ENCODE measurements at regions not wholly inside any gene's neighbourhood (a gene's known extent, or its start where the extent isn't known, plus 50 kb on each side); places are given as distances from the start of the nearest gene placed in this dataset.

- TF ChIP-seq ZNF510 (CRISPR knock-in tag; IDR thresholded peaks at IDR 0.05; ENCODE audit: low read depth) (no peak), ZNF800 (CRISPR knock-in tag; IDR thresholded peaks at IDR 0.05) (no peak)
- Histone ChIP-seq H3K79me2 (ENCODE audit: insufficient read depth, low read length) (no peaks in the 10 kb centered on the region), H4K20me1 (ENCODE audit: insufficient read depth, low read length) (no peaks in the 10 kb centered on the region), H3K27ac (ENCODE audit: extremely low read length, insufficient read depth, low read length) (no peak overlapping the region), H3K27me3 (ENCODE audit: control insufficient read depth in 1 of 2, insufficient read depth in 2 of 2, low read length in 2 of 2) (peaks cover 0 to 6% of the 10 kb centered on the region in 2 experiments; a peak in 1 of 5 replicates), H3K9ac (ENCODE audit: insufficient read depth, low read depth, low read length) (no peak overlapping the region), H3K36me3 (replicated peaks in 1 of 2; ENCODE audit: control insufficient read depth in 1 of 2, insufficient read depth in 2 of 2, low read length in 2 of 2) (no peaks in the 10 kb centered on the region), H2AFZ (ENCODE audit: low read length) (no peak overlapping the region), H3K4me1 (ENCODE audit: insufficient read depth, low read length) (peaks cover 18% of the 10 kb centered on the region), H3K4me2 (ENCODE audit: low read depth, low read length) (no peak overlapping the region), H3K9me3 (ENCODE audit: low read length) (no peaks in the 10 kb centered on the region), H3K4me3 (replicated peaks in 1 of 3; ENCODE audit: insufficient read depth in 1 of 3, low read depth in 2 of 3, low read length in 3 of 3) (no peak overlapping the region)
- intact Hi-C loops (cut with micrococcal nuclease; ENCODE audit: unreplicated experiment) (no loop called here), in situ Hi-C loops (cut with HindIII; ENCODE audit: extremely low pct_ligation_motif_present, low pct_unique_long_range_greater_than_20kb) (no loop called here)
- FAIRE-seq (no peak), ATAC-seq (no peak), DNase-seq (ENCODE audit: low spot score) (no peak)
- ChIA-PET CTCF (ENCODE audit: low intra/inter-chr PET ratio, low total read pairs) (no interaction called here), POLR2A (no interaction called here)
- WGBS (ENCODE audit: low lambda C conversion rate): 0% methylated on average over 1 of the region's 1 CpG
- no TSS peak for BruUV-seq (replicated peaks)
These were observed 176.1 kb downstream of the ABCC12 start for GRCh38 chr16:47979616-47980182.

DNA sequence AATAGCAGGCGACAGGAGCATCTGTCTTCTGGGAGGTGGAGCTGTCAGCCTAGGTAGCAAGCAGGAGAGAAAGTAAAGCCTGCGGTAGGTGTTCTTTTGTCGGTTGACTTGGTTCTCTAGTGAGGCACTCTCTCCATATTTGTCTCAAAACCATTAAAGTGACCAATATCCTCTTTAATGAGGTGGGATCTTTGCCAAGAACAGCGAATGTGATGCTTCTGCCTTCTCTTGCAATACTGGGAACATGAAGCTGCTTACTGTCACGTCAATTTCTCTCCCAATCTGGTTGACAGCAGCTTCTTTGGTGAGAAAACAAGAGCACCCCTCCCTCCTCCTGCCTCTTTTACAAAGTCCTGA lies 176.7 kb downstream of the ABCC12 start:
- TF ChIP-seq SIX1 (CRISPR knock-in tag; IDR thresholded peaks at IDR 0.05; ENCODE audit: borderline replicate concordance) (no peak), MLX (CRISPR knock-in tag; IDR thresholded peaks at IDR 0.05) (no peak)
- no peaks in the 10 kb centered on the region for H3K9me3 ChIP-seq (ENCODE audit: low read length)
- BruUV-seq (replicated peaks): no TSS peak
- H3K9ac ChIP-seq (ENCODE audit: insufficient read depth, low read depth, low read length): no peak overlapping the region
- H3K27me3 ChIP-seq (ENCODE audit: control insufficient read depth in 1 of 2, insufficient read depth in 2 of 2, low read length in 2 of 2): peaks cover 0 to 6% of the 10 kb centered on the region in 2 experiments; a peak in 1 of 5 replicates
- no peaks in the 10 kb centered on the region for H4K20me1 ChIP-seq (ENCODE audit: insufficient read depth, low read length)
- peaks cover 18% of the 10 kb centered on the region for H3K4me1 ChIP-seq (ENCODE audit: insufficient read depth, low read length)
- H3K4me3 ChIP-seq (replicated peaks in 1 of 3; ENCODE audit: insufficient read depth in 1 of 3, low read depth in 2 of 3, low read length in 3 of 3): no peak overlapping the region
- intact Hi-C loops (cut with micrococcal nuclease; ENCODE audit: unreplicated experiment): no loop called here
- DNase-seq (ENCODE audit: low spot score) (no peak), ATAC-seq (no peak), FAIRE-seq (no peak)
- CTCF ChIA-PET (ENCODE audit: low intra/inter-chr PET ratio, low total read pairs): no interaction called here
- WGBS (ENCODE audit: low lambda C conversion rate): 17% methylated on average over 5 of the region's 5 CpGs
- H3K79me2 ChIP-seq (ENCODE audit: insufficient read depth, low read length): no peaks in the 10 kb centered on the region
- no peak overlapping the region for H2AFZ ChIP-seq (ENCODE audit: low read length)
- no peaks in the 10 kb centered on the region for H3K36me3 ChIP-seq (replicated peaks in 1 of 2; ENCODE audit: control insufficient read depth in 1 of 2, insufficient read depth in 2 of 2, low read length in 2 of 2)
- in situ Hi-C loops (cut with HindIII; ENCODE audit: extremely low pct_ligation_motif_present, low pct_unique_long_range_greater_than_20kb): no loop called here
- H3K4me2 ChIP-seq (ENCODE audit: low read depth, low read length): no peak overlapping the region
- no peak overlapping the region for H3K27ac ChIP-seq (ENCODE audit: extremely low read length, insufficient read depth, low read length)
- POLR2A ChIA-PET: no interaction called here
